Amniotic epithelial cell (primary cell): ENCODE measurements at regions not wholly inside any gene's neighbourhood (a gene's known extent, or its start where the extent isn't known, plus 50 kb on each side); places are given as distances from the start of the nearest gene placed in this dataset.
A peak's percentile ranks its signal among the peaks of the same experiment; 100 is the strongest.
"Not testable (repeated sequence)": the region's sequence is repeated elsewhere in the genome, so short reads cannot be mapped to it uniquely, and the experiment has no call there.

Source experiments
- DNase-seq: peaks from one replicate; pipeline ENCODE4 v3.0.0-alpha.2; 2010; ENCODE audit warnings: low read depth

GRCh38 chr1:60664086-60664625 is 418.2 kb upstream of the NFIA start:
- DNase-seq, result no peak

- no peak for DNase-seq
These were observed 419.8 kb upstream of the NFIA start for GRCh38 chr1:60662486-60663044.

- DNase-seq, result no peak
These were observed 424.4 kb upstream of the NFIA start for GRCh38 chr1:60657926-60658325.

GRCh38 chr1:60655679-60656355 is 426.5 kb upstream of the NFIA start:
- DNase-seq, result no peak

GRCh38 chr1:60640033-60640551 is 442.3 kb upstream of the NFIA start:
- not testable (repeated sequence) for DNase-seq

GRCh38 chr1:60639287-60639686 is 443.1 kb upstream of the NFIA start:
- DNase-seq, result no peak

GRCh38 chr1:60637651-60638050 is 444.7 kb upstream of the NFIA start:
- DNase-seq, result no peak

- no peak for DNase-seq
These were observed 445.4 kb upstream of the NFIA start for GRCh38 chr1:60636946-60637345.

GRCh38 chr1:60634106-60634505 is 448.3 kb upstream of the NFIA start:
- no peak for DNase-seq

- DNase-seq, result peak; percentile 1
These were observed 459.9 kb upstream of the NFIA start for GRCh38 chr1:60622486-60622885.

- no peak for DNase-seq
These were observed 461.0 kb upstream of the NFIA start for GRCh38 chr1:60621368-60621851.

GRCh38 chr1:60620087-60620486 is 462.3 kb upstream of the NFIA start:
- DNase-seq, result no peak

- no peak for DNase-seq
These were observed 462.8 kb upstream of the NFIA start for GRCh38 chr1:60619581-60619980.

GRCh38 chr1:60615666-60616065 is 466.7 kb upstream of the NFIA start:
- no peak for DNase-seq

GRCh38 chr1:60612790-60613189 is 469.6 kb upstream of the NFIA start:
- DNase-seq, result no peak

- DNase-seq, result not testable (repeated sequence)
These were observed 475.4 kb upstream of the NFIA start for GRCh38 chr1:60606921-60607320.

GRCh38 chr1:60600532-60600931 is 481.8 kb upstream of the NFIA start:
- no peak for DNase-seq

- no peak for DNase-seq
These were observed 482.8 kb upstream of the NFIA start for GRCh38 chr1:60599574-60599973.

GRCh38 chr1:60598041-60598910 is 484.1 kb upstream of the NFIA start:
- no peak for DNase-seq

- DNase-seq, result peak; percentile 21
These were observed 485.3 kb upstream of the NFIA start for GRCh38 chr1:60596791-60597750.

GRCh38 chr1:60591583-60591982 is 490.8 kb upstream of the NFIA start:
- DNase-seq, result no peak
